ENCODE measurements at regions not wholly inside any gene's neighbourhood (a gene's known extent, or its start where the extent isn't known, plus 50 kb on each side); places are given as distances from the start of the nearest gene placed in this dataset.
"Not testable (repeated sequence)": the region's sequence is repeated elsewhere in the genome, so short reads cannot be mapped to it uniquely, and the experiment has no call there.

GRCh38 chr12:125983784-125984500 lies 918.7 kb downstream of the AACS start:
- DNase-seq (ENCODE audit: low read depth in 2 of 2): no peak

DNA sequence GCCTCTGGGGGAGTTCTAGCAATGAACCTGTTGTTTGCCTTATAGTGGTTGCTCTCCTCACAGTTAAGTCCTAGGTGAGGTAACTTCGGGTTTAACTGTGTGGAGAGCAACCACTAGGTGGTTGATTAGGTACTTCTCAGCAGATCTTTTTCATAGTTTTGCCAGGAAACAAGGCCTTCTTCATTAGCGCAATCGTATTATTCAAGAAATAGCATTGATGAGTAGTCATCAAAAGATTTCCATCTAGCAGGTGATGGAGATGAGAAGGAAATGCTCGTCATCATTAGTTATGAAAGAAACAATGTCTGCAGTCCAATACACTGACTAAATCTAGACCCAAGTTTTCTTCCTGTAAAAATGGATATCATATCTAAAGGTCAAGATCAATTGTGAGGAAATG lies 923.3 kb downstream of the AACS start:
- DNase-seq (ENCODE audit: low read depth in 2 of 2): no peak

DNA sequence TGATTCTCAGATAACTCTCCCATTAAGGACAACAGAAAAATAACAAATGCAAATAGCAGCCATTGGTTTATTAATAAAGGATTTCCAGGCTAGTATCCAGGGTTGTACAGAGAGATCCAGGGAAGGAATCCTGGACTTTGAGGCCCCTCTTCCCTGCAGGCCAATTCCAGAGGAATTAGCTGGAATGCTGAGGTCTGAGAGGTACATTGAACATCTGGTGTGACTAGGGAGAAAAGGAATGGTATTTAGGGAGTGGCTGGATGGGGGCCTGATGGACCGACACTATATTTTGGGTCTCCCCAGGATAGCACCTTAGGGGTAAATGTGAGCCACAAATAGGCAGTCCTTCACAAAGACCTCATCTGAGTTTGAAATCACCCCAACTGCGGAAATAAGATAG lies 924.5 kb downstream of the AACS start:
- DNase-seq (ENCODE audit: low read depth in 2 of 2): no peak

DNA sequence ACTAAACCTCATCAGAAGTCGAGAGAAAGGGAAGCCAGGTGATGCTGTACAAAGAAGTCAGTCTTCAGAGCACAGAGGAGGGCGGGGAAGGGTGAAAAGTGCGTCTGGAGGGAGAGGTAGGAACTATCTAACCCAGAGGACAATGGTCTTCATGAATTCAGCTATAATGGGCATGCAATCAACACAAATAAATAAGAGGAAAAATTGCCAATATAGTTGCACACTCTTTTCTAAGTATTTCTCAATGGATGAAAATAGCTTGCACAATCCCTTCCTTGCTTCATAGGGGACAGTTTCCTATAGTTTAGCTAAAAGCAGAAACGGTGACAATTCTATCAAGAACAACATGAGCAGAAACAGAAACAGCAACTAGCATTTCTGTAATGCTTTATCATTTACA lies 931.2 kb downstream of the AACS start:
- DNase-seq (ENCODE audit: low read depth in 2 of 2): no peak

GRCh38 chr12:125999628-126000027 lies 934.4 kb downstream of the AACS start:
- no peak for DNase-seq (ENCODE audit: low read depth in 2 of 2)

DNA sequence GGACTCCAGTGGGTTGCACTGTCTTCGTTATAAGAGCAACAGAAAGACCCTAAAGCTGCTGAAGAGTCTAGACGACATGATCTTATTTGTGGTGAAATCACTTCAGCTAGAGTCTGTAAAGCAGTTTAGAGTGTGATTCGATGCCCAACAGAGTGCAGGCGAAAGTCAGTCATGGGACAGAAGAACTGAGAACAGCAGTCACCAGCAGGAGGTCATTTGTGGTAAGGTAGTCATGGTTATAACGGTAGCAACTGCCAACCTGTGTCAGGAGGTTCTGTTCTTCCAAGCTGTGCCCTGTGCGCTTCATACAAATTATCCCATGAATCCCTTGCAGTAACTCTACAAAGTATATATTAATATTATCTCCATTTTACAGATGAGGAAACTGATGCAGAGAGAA lies 954.1 kb downstream of the AACS start:
- DNase-seq (ENCODE audit: low read depth in 2 of 2): no peak

DNA sequence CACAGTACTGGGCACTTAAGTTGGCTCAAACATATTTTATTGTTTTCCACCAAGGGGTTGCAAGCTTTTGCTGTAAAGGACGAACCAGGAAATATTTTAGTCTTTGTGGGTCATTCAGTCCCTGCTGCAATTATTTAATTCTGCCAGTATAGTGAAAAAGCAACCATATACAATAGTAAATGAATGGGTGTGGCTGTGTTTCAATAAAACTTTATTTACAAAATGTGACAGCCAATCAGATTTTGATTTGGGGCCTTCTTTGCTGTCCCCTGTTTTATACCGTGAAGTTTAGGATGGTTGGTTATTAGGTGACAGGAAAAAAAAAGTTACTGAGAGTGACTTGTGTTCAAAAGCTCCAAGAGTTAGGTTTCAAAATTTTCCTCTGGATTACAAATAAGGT lies 956.4 kb downstream of the AACS start:
- no peak for DNase-seq (ENCODE audit: low read depth in 2 of 2)

DNA sequence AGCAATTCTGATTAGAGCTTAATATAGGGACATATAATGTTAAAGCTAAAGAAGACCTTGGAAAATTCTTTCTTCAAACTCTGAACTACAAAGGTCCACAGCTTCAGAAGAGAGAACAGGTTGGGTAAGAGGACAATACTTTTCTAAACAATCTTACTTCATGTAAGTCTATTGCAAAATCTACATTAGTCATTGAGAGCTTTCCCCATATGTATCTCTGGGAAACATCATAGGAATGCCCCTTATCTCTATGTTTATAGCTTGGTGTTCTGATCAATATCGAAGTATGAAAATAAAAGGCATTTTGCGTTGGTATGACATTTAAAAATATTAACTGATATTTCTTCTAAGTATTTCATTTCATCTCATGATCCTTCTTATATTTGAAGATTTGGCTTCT lies 962.6 kb downstream of the AACS start:
- DNase-seq (ENCODE audit: low read depth in 2 of 2): no peak

- DNase-seq (ENCODE audit: low read depth in 2 of 2): no peak
Measured at GRCh38 chr12:126030573-126030972, 965.3 kb downstream of the AACS start.

DNA sequence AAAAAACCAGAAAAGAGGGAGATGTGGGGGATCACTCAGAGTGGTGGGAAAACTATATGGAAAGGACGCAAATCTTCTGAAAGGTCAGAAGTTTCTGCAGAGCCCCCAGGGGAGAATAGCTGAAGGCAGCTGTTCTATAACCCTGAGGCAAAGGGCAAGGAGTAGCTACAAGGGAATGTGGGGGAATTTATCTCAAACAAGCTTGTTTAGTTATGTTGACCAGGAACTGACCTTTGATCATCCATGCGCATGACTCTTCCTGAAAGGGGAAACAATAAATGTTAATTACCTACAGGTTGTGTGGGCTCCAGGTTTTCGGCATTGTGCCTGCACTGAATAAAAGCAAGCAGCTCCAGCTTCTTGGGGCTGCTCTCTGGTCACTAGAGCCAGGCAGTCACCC lies 968.5 kb downstream of the AACS start:
- DNase-seq (ENCODE audit: low read depth in 2 of 2): no peak

DNA sequence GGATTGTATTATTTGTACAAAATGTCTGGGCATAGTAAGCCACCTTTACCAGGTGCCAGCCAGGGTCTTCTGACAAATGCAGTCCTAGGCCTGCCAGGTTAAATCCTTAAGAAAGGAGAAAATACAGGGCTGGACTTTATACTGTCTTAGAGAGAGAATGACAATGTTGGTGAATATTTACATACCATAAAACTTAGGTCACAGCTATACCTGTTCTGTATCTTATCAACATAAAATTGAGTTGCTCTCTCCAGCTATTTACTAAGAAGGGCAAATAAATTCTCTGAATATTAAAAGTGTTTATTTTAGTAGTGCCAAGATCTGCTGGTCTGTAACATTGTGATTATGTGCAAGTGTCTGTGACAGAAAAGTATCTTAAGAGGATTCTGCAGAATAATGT lies 971.1 kb downstream of the AACS start:
- DNase-seq (ENCODE audit: low read depth in 2 of 2): no peak

DNA sequence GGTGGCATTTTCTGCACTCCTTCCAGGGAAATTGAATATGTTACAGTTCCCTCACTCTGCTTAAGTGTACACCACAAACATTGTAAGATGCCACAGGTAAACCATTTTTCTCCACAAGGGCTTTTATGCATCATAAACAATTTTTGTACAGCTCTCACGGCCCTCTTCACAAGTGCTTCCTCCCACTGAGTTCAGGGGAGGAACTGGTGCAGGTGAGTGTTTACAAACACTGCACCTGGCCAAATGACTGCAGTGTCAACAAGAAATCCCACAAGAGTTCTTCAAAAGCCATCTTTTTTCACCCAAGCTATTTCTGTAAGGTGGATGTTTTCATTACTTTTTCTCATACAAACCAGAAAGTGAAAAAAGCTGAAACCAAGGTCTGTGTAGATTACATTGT lies 973.2 kb downstream of the AACS start:
- no peak for DNase-seq (ENCODE audit: low read depth in 2 of 2)

DNA sequence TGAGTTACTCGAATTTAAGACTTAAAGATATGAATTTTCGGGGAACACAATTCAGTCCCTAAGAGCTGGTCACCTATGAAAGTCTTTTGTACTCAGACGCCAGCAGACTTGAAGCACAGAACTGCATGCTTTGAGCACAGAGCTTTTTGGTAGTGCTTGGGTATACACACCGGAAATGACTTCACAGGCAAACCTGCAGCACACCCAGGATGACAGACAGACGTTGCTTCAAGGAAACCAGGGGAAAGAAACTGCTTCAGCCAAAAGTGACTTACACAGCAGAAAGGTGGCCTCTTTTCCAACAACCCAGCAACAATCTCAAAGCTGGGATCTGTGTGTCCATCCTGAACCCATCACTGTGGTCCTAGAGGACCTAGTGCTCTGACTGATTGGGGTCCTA lies 975.1 kb downstream of the AACS start:
- no peak for DNase-seq (ENCODE audit: low read depth in 2 of 2)

GRCh38 chr12:126042286-126042685 lies 977.1 kb downstream of the AACS start:
- no peak for DNase-seq (ENCODE audit: low read depth in 2 of 2)

- not testable (repeated sequence) for DNase-seq (ENCODE audit: low read depth in 2 of 2)
Measured at GRCh38 chr12:126049501-126049900, 984.3 kb downstream of the AACS start.

DNA sequence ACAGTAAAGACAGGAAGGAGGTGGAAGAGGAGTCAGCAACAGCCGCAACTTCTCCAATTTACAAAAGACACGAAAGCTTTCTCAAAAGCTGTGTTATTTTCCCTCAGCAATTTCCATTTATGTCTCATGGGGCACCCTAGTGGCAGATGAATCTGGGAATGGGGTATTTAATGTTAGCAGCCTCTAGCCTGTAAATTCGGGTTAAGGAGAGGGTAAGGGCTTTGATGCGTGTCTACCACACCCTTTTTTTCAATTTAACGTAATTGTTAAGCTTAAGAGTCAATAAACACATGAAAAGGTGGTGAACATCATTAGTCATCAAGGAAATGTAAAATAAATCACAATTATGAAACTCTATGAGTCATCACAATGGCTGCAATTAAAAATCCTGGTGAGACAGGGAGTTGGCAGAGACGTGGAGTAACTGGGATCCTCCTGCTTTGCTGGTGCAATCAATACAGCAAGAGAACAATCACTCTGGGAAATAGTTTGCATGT lies 986.4 kb downstream of the AACS start:
- DNase-seq (ENCODE audit: low read depth in 2 of 2): no peak

DNA sequence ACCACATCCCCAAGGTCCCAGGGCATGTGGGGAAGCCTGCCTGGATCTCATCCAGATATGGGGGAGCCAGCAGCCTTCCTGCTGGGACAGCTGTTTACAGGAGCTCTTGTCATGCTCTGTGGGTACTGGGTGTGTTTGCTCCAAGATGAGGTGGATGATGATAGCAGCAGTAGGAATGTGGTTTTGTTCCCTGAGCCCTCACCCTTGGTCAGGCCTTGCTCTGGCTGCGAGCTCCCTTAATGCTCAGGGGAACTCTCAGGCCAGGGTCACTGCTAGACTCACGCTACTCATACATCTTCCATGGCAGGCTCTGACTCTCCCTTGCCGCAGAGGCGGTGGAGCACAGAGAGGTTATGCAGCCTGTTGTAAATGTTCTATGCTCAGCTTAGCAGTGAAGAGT lies 990.3 kb downstream of the AACS start:
- DNase-seq (ENCODE audit: low read depth in 2 of 2): no peak

GRCh38 chr12:126061777-126062176 lies 996.5 kb downstream of the AACS start:
- DNase-seq (ENCODE audit: low read depth in 2 of 2): no peak

DNA sequence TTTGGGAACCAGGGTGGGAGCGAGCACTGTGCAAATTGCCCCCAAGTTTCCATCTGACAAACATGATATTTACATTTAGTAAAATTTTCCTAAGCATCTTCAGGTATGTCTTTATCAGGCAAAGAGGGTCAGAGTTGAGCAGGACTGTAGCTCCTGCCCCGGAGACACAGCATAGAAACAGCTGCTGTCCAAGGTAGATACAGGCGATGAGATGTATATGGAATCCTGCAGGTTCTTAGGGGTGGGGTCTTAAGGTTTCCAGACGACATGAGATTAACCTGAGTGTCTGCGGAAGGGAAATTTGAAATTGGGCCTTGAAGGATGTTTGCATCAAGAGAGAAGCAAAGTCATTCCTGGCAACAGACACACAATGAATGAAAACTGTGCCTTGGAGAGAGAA lies 998.8 kb downstream of the AACS start:
- DNase-seq (ENCODE audit: low read depth in 2 of 2): no peak

- no peak for DNase-seq (ENCODE audit: low read depth in 2 of 2)
Measured at GRCh38 chr12:126067626-126068329, 1002.5 kb downstream of the AACS start.

- no peak for DNase-seq (ENCODE audit: low read depth in 2 of 2)
Measured at GRCh38 chr12:126069549-126070165, 1004.4 kb downstream of the AACS start.

DNA sequence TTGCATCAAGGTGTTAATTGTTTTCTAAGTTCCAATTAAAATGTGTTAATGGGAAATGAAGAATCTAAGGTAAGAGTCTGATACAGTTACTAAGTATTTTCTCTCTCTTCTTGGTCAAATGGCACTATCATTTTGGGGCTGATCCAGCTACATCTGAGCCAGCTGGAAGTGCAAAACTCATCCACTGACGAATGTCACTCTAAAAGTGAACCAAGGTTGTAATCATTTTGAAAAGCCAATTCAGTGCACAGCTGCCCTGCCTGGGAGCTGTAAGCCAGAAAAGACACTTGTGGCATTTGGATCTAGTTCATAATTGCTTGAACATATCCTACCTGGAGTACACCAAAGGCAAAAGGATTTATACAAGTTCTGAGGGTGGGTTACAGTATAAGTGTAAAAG lies 1011.3 kb downstream of the AACS start:
- DNase-seq (ENCODE audit: low read depth in 2 of 2): no peak

DNA sequence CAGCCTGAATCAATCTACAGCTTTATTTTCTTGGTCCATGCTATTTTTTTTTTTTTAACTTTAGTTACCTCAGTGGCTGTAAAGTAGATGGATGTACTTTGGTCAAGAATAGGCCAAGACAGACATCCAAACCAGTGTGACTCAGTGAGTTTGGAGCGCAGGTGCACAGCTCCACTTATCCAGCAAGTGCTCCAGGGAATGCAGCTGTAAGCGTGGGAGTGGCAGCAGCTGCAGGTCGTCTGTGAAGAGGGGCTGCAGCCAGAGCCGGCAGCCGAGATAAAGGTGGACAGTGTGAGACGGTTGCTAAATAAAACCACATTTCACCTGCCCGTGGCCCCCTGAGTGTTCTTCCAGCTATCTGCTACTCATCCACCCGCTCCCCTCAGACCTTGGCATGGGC lies 1018.7 kb downstream of the AACS start:
- DNase-seq (ENCODE audit: low read depth in 2 of 2): no peak
